ENCODE measurements at regions not wholly inside any gene's neighbourhood (a gene's known extent, or its start where the extent isn't known, plus 50 kb on each side); places are given as distances from the start of the nearest gene placed in this dataset.

GRCh38 chr15:26443321-26443720, 329.5 kb downstream of the GABRB3 start:
- BruUV-seq (replicated peaks) = no TSS peak
- intact Hi-C loops (cut with micrococcal nuclease; ENCODE audit: unreplicated experiment) = no loop called here

GRCh38 chr15:26442680-26443079, 330.2 kb downstream of the GABRB3 start:
- no peak for DNase-seq
- peaks cover 4% of the 10 kb centered on the region for H3K9me3 Mint-ChIP-seq (ENCODE audit: low read depth, unreplicated experiment)
- H3K27me3 Mint-ChIP-seq (ENCODE audit: unreplicated experiment) = no peaks in the 10 kb centered on the region
- no peaks in the 10 kb centered on the region for H3K4me1 Mint-ChIP-seq (ENCODE audit: low read depth, unreplicated experiment)
- no peak for TF ChIP-seq CTCF (IDR thresholded peaks at IDR 0.05; ENCODE audit: unreplicated experiment)
- H3K4me3 Mint-ChIP-seq (ENCODE audit: low read depth, unreplicated experiment) = no peak overlapping the region
- intact Hi-C loops (cut with micrococcal nuclease; ENCODE audit: unreplicated experiment) = no loop called here
- BruUV-seq (replicated peaks) = no TSS peak
- CTCF ChIA-PET = no interaction called here
- no peaks in the 10 kb centered on the region for H3K36me3 Mint-ChIP-seq (ENCODE audit: insufficient read depth, unreplicated experiment)
- H3K27ac Mint-ChIP-seq (ENCODE audit: unreplicated experiment) = no peak overlapping the region

More at GRCh38 chr15:26443321-26443720, 329.5 kb downstream of the GABRB3 start:
- Mint-ChIP-seq H3K27me3 (ENCODE audit: unreplicated experiment) (no peaks in the 10 kb centered on the region), H3K4me3 (ENCODE audit: low read depth, unreplicated experiment) (no peak overlapping the region), H3K4me1 (ENCODE audit: low read depth, unreplicated experiment) (no peaks in the 10 kb centered on the region), H3K27ac (ENCODE audit: unreplicated experiment) (no peak overlapping the region), H3K36me3 (ENCODE audit: insufficient read depth, unreplicated experiment) (no peaks in the 10 kb centered on the region), H3K9me3 (ENCODE audit: low read depth, unreplicated experiment) (peaks cover 4% of the 10 kb centered on the region)
- TF ChIP-seq CTCF (IDR thresholded peaks at IDR 0.05; ENCODE audit: unreplicated experiment) = no peak
- no peak for DNase-seq
- CTCF ChIA-PET = no interaction called here

- H3K27me3 Mint-ChIP-seq (ENCODE audit: unreplicated experiment) = no peaks in the 10 kb centered on the region
- H3K9me3 Mint-ChIP-seq (ENCODE audit: low read depth, unreplicated experiment) = peaks cover 4% of the 10 kb centered on the region
- TF ChIP-seq CTCF (IDR thresholded peaks at IDR 0.05; ENCODE audit: unreplicated experiment) = no peak
These were observed 333.2 kb downstream of the GABRB3 start for GRCh38 chr15:26439681-26440080.

GRCh38 chr15:26438718-26439117, 334.1 kb downstream of the GABRB3 start:
- CTCF ChIA-PET = no interaction called here
- no peaks in the 10 kb centered on the region for H3K4me1 Mint-ChIP-seq (ENCODE audit: low read depth, unreplicated experiment)
- H3K9me3 Mint-ChIP-seq (ENCODE audit: low read depth, unreplicated experiment) = peaks cover 4% of the 10 kb centered on the region
- no peaks in the 10 kb centered on the region for H3K27me3 Mint-ChIP-seq (ENCODE audit: unreplicated experiment)
- DNase-seq = no peak
- no TSS peak for BruUV-seq (replicated peaks)
- H3K4me3 Mint-ChIP-seq (ENCODE audit: low read depth, unreplicated experiment) = no peak overlapping the region
- intact Hi-C loops (cut with micrococcal nuclease; ENCODE audit: unreplicated experiment) = no loop called here
- no peak overlapping the region for H3K27ac Mint-ChIP-seq (ENCODE audit: unreplicated experiment)
- no peak for TF ChIP-seq CTCF (IDR thresholded peaks at IDR 0.05; ENCODE audit: unreplicated experiment)
- no peaks in the 10 kb centered on the region for H3K36me3 Mint-ChIP-seq (ENCODE audit: insufficient read depth, unreplicated experiment)

More at GRCh38 chr15:26439681-26440080, 333.2 kb downstream of the GABRB3 start:
- no peaks in the 10 kb centered on the region for H3K4me1 Mint-ChIP-seq (ENCODE audit: low read depth, unreplicated experiment)
- CTCF ChIA-PET = no interaction called here
- no TSS peak for BruUV-seq (replicated peaks)
- H3K4me3 Mint-ChIP-seq (ENCODE audit: low read depth, unreplicated experiment) = no peak overlapping the region
- H3K27ac Mint-ChIP-seq (ENCODE audit: unreplicated experiment) = no peak overlapping the region
- DNase-seq = no peak
- no peaks in the 10 kb centered on the region for H3K36me3 Mint-ChIP-seq (ENCODE audit: insufficient read depth, unreplicated experiment)
- intact Hi-C loops (cut with micrococcal nuclease; ENCODE audit: unreplicated experiment) = no loop called here

Data from Calu3 (cell line).